ENCODE measurements at regions not wholly inside any gene's neighbourhood (a gene's known extent, or its start where the extent isn't known, plus 50 kb on each side); places are given as distances from the start of the nearest gene placed in this dataset.

DNA sequence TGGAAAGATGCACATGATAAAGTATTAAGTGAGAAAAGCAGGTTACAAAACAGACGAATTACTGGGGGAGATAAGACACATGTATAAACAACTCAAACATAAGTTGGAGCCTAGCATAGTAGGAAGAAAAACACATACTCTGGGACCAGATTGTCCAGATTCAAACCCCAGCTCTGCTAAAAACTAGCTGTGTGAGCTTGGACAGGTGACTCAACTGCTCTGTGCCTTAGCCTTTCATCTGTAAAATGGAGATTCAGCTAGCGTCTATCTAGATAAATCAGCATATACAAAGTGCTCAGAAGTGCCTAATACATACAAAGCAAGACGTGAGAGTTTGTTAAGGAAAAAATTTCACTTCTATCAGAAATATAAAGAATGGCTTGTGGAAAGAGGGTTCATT is 254.0 kb upstream of the POU3F1 start:
- TF ChIP-seq, protein P1, sequence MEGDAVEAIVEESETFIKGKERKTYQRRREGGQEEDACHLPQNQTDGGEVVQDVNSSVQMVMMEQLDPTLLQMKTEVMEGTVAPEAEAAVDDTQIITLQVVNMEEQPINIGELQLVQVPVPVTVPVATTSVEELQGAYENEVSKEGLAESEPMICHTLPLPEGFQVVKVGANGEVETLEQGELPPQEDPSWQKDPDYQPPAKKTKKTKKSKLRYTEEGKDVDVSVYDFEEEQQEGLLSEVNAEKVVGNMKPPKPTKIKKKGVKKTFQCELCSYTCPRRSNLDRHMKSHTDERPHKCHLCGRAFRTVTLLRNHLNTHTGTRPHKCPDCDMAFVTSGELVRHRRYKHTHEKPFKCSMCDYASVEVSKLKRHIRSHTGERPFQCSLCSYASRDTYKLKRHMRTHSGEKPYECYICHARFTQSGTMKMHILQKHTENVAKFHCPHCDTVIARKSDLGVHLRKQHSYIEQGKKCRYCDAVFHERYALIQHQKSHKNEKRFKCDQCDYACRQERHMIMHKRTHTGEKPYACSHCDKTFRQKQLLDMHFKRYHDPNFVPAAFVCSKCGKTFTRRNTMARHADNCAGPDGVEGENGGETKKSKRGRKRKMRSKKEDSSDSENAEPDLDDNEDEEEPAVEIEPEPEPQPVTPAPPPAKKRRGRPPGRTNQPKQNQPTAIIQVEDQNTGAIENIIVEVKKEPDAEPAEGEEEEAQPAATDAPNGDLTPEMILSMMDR (IDR thresholded peaks at IDR 0.05) = no peak
- no peak for TF ChIP-seq POLR2AphosphoS5 (IDR thresholded peaks at IDR 0.05; ENCODE audit: insufficient read depth in 1 of 2, low read depth in 1 of 2)
- TF ChIP-seq POLR2A (IDR thresholded peaks at IDR 0.05) = no peak
- H3K9me3 ChIP-seq = no peaks in the 10 kb centered on the region
- H3K27me3 ChIP-seq = no peaks in the 10 kb centered on the region
- no peaks in the 10 kb centered on the region for H3K4me1 ChIP-seq
- H3K27ac ChIP-seq = no peak overlapping the region
- H3K36me3 ChIP-seq = no peaks in the 10 kb centered on the region
- intact Hi-C loops (cut with DNase I) = no loop called here
- DNase-seq (ENCODE audit: extremely low spot score in 2 of 2) = no peak
- no peak overlapping the region for H3K4me3 ChIP-seq

- H3K36me3 ChIP-seq = no peaks in the 10 kb centered on the region
- intact Hi-C loops (cut with DNase I) = no loop called here
- no peak overlapping the region for H3K4me3 ChIP-seq
- H3K9me3 ChIP-seq = no peaks in the 10 kb centered on the region
- no peaks in the 10 kb centered on the region for H3K4me1 ChIP-seq
- H3K27me3 ChIP-seq = no peaks in the 10 kb centered on the region
- no peak for DNase-seq (ENCODE audit: extremely low spot score in 2 of 2)
- no peak for TF ChIP-seq POLR2A (IDR thresholded peaks at IDR 0.05)
- TF ChIP-seq, protein P1 (IDR thresholded peaks at IDR 0.05) = no peak
- no peak for TF ChIP-seq POLR2AphosphoS5 (IDR thresholded peaks at IDR 0.05; ENCODE audit: insufficient read depth in 1 of 2, low read depth in 1 of 2)
- H3K27ac ChIP-seq = no peak overlapping the region
Observed at GRCh38 chr1:38297842-38298241, 251.2 kb upstream of the POU3F1 start.

GRCh38 chr1:38297246-38297645 is 250.7 kb upstream of the POU3F1 start:
- H3K36me3 ChIP-seq = no peaks in the 10 kb centered on the region
- H3K27me3 ChIP-seq = no peaks in the 10 kb centered on the region
- DNase-seq (ENCODE audit: extremely low spot score in 2 of 2) = no peak
- H3K4me3 ChIP-seq = no peak overlapping the region
- TF ChIP-seq POLR2A (IDR thresholded peaks at IDR 0.05) (no peak), POLR2AphosphoS5 (IDR thresholded peaks at IDR 0.05; ENCODE audit: insufficient read depth in 1 of 2, low read depth in 1 of 2) (no peak)
- TF ChIP-seq, protein P1 (IDR thresholded peaks at IDR 0.05) = no peak
- intact Hi-C loops (cut with DNase I) = no loop called here
- H3K27ac ChIP-seq = no peak overlapping the region
- H3K4me1 ChIP-seq = peaks cover 1% of the 10 kb centered on the region
- no peaks in the 10 kb centered on the region for H3K9me3 ChIP-seq

GRCh38 chr1:38296047-38296446 is 249.5 kb upstream of the POU3F1 start:
- peaks cover 7% of the 10 kb centered on the region for H3K4me1 ChIP-seq
- no peaks in the 10 kb centered on the region for H3K9me3 ChIP-seq
- TF ChIP-seq POLR2AphosphoS5 (IDR thresholded peaks at IDR 0.05; ENCODE audit: insufficient read depth in 1 of 2, low read depth in 1 of 2) (no peak), POLR2A (IDR thresholded peaks at IDR 0.05) (no peak)
- TF ChIP-seq, protein P1 (IDR thresholded peaks at IDR 0.05) = no peak
- no peaks in the 10 kb centered on the region for H3K27me3 ChIP-seq
- H3K4me3 ChIP-seq = no peak overlapping the region
- no peak overlapping the region for H3K27ac ChIP-seq
- no peak for DNase-seq (ENCODE audit: extremely low spot score in 2 of 2)
- intact Hi-C loops (cut with DNase I) = no loop called here
- H3K36me3 ChIP-seq = no peaks in the 10 kb centered on the region

GRCh38 chr1:38293567-38293966 is 247.0 kb upstream of the POU3F1 start:
- TF ChIP-seq POLR2AphosphoS5 (IDR thresholded peaks at IDR 0.05; ENCODE audit: insufficient read depth in 1 of 2, low read depth in 1 of 2) = no peak
- TF ChIP-seq, protein P1 (IDR thresholded peaks at IDR 0.05) = no peak
- no peak for TF ChIP-seq POLR2A (IDR thresholded peaks at IDR 0.05)
- intact Hi-C loops (cut with DNase I) = no loop called here
- Histone ChIP-seq H3K27me3 (no peaks in the 10 kb centered on the region), H3K4me3 (no peak overlapping the region), H3K36me3 (no peaks in the 10 kb centered on the region), H3K9me3 (no peaks in the 10 kb centered on the region), H3K27ac (no peak overlapping the region), H3K4me1 (peaks cover 7% of the 10 kb centered on the region)
- no peak for DNase-seq (ENCODE audit: extremely low spot score in 2 of 2)

Data from vagina (tissue), 2 donors.